ENCODE measurements at regions not wholly inside any gene's neighbourhood (a gene's known extent, or its start where the extent isn't known, plus 50 kb on each side); places are given as distances from the start of the nearest gene placed in this dataset.
A peak's percentile ranks its signal among the peaks of the same experiment; 100 is the strongest.
"Not testable (repeated sequence)": the region's sequence is repeated elsewhere in the genome, so short reads cannot be mapped to it uniquely, and the experiment has no call there.

- Histone ChIP-seq H3K4me2 (ENCODE audit: low read depth, low read length) (no peak overlapping the region), H3F3A (ENCODE audit: insufficient read depth, low read length) (no peaks in the 10 kb centered on the region), H3K36me3 (replicated peaks; ENCODE audit: insufficient read depth, low read length) (no peaks in the 10 kb centered on the region), H3K4me3 (ENCODE audit: low read length) (no peak overlapping the region), H3K9ac (ENCODE audit: low read length) (no peak overlapping the region), H3K27me3 (replicated peaks; ENCODE audit: insufficient read depth, low read length) (no peaks in the 10 kb centered on the region), H2AFZ (ENCODE audit: low read length) (no peak overlapping the region), H3K27ac (ENCODE audit: low read length) (no peak overlapping the region), H4K20me1 (ENCODE audit: insufficient read depth, low read length) (no peaks in the 10 kb centered on the region), H3K9me2 (replicated peaks; ENCODE audit: insufficient read depth, low read length) (no peaks in the 10 kb centered on the region), H3K79me2 (ENCODE audit: low read length) (no peaks in the 10 kb centered on the region), H3K4me1 (ENCODE audit: low read length) (no peaks in the 10 kb centered on the region), H3K9me3 (replicated peaks; ENCODE audit: insufficient read depth, low read length) (no peaks in the 10 kb centered on the region)
- DNase-seq, result no peak
- TF ChIP-seq, protein P1, sequence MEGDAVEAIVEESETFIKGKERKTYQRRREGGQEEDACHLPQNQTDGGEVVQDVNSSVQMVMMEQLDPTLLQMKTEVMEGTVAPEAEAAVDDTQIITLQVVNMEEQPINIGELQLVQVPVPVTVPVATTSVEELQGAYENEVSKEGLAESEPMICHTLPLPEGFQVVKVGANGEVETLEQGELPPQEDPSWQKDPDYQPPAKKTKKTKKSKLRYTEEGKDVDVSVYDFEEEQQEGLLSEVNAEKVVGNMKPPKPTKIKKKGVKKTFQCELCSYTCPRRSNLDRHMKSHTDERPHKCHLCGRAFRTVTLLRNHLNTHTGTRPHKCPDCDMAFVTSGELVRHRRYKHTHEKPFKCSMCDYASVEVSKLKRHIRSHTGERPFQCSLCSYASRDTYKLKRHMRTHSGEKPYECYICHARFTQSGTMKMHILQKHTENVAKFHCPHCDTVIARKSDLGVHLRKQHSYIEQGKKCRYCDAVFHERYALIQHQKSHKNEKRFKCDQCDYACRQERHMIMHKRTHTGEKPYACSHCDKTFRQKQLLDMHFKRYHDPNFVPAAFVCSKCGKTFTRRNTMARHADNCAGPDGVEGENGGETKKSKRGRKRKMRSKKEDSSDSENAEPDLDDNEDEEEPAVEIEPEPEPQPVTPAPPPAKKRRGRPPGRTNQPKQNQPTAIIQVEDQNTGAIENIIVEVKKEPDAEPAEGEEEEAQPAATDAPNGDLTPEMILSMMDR (IDR thresholded peaks at IDR 0.05; ENCODE audit: low read length), result no peak
- TF ChIP-seq EZH2 (optimal IDR thresholded peaks at IDR 0.05; ENCODE audit: low read depth, low read length), result no peak
Observed at GRCh38 chr6:67952121-67952520, 683.0 kb upstream of the ADGRB3 start.

- DNase-seq; H3K4me2 ChIP-seq (ENCODE audit: low read depth, low read length): not testable (repeated sequence)
Observed at GRCh38 chr6:67947762-67948161, 687.3 kb upstream of the ADGRB3 start.

DNA sequence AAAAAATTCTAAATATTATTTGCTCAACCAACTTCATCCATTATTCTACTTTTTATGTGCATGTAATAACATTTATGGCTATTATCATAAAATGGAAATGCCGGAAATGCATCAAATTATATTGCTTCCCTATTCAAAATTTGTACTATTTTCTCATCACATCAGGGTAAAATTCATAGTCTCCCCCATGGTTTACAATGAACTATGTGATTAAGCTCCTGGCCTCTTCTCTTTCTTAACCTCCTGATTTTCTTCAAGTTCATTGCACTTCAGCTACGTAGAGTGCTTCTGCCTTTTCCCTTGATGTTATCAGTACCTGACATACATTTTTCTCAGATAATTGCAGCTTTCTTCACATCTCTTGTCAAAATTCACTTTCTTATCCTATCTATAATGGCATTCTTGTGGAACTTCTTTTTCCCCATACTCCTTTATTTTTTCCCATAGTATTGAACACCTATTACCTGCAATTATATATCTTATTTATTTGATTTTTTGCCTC is 699.1 kb upstream of the ADGRB3 start:
- TF ChIP-seq, protein P1 (IDR thresholded peaks at IDR 0.05; ENCODE audit: low read length), result no peak
- TF ChIP-seq EZH2phosphoT487 (IDR thresholded peaks at IDR 0.05; ENCODE audit: low read length) (no peak), EZH2 (optimal IDR thresholded peaks at IDR 0.05; ENCODE audit: low read depth, low read length) (no peak)
- Histone ChIP-seq H3K4me2 (ENCODE audit: low read depth, low read length) (no peak overlapping the region), H2AFZ (ENCODE audit: low read length) (no peak overlapping the region), H3F3A (ENCODE audit: insufficient read depth, low read length) (no peaks in the 10 kb centered on the region), H3K4me1 (ENCODE audit: low read length) (no peaks in the 10 kb centered on the region), H3K79me2 (ENCODE audit: low read length) (no peaks in the 10 kb centered on the region), H3K9ac (ENCODE audit: low read length) (no peak overlapping the region), H3K36me3 (replicated peaks; ENCODE audit: insufficient read depth, low read length) (no peaks in the 10 kb centered on the region), H3K9me3 (replicated peaks; ENCODE audit: insufficient read depth, low read length) (no peaks in the 10 kb centered on the region), H4K20me1 (ENCODE audit: insufficient read depth, low read length) (no peaks in the 10 kb centered on the region), H3K27me3 (replicated peaks; ENCODE audit: insufficient read depth, low read length) (no peaks in the 10 kb centered on the region), H3K27ac (ENCODE audit: low read length) (no peak overlapping the region), H3K9me2 (replicated peaks; ENCODE audit: insufficient read depth, low read length) (no peaks in the 10 kb centered on the region), H3K4me3 (ENCODE audit: low read length) (no peak overlapping the region)
- DNase-seq, result no peak

More at GRCh38 chr6:67947762-67948161, 687.3 kb upstream of the ADGRB3 start:
- not testable (repeated sequence) for H3K4me1 ChIP-seq (ENCODE audit: low read length); H3K9ac ChIP-seq (ENCODE audit: low read length); H3K9me2 ChIP-seq (replicated peaks; ENCODE audit: insufficient read depth, low read length); H3K4me3 ChIP-seq (ENCODE audit: low read length); H3K9me3 ChIP-seq (replicated peaks; ENCODE audit: insufficient read depth, low read length); H3K27me3 ChIP-seq (replicated peaks; ENCODE audit: insufficient read depth, low read length); H3F3A ChIP-seq (ENCODE audit: insufficient read depth, low read length); H3K79me2 ChIP-seq (ENCODE audit: low read length); H4K20me1 ChIP-seq (ENCODE audit: insufficient read depth, low read length); H3K27ac ChIP-seq (ENCODE audit: low read length); H3K36me3 ChIP-seq (replicated peaks; ENCODE audit: insufficient read depth, low read length); H2AFZ ChIP-seq (ENCODE audit: low read length)

GRCh38 chr6:67933278-67933677 is 701.8 kb upstream of the ADGRB3 start:
- peak; percentile 13 for DNase-seq
- Histone ChIP-seq H3K79me2 (ENCODE audit: low read length) (no peaks in the 10 kb centered on the region), H2AFZ (ENCODE audit: low read length) (no peak overlapping the region), H3K4me2 (ENCODE audit: low read depth, low read length) (no peak overlapping the region), H3K27ac (ENCODE audit: low read length) (no peak overlapping the region), H3K9me3 (replicated peaks; ENCODE audit: insufficient read depth, low read length) (no peaks in the 10 kb centered on the region), H3K9ac (ENCODE audit: low read length) (no peak overlapping the region), H3K4me3 (ENCODE audit: low read length) (no peak overlapping the region), H4K20me1 (ENCODE audit: insufficient read depth, low read length) (no peaks in the 10 kb centered on the region), H3K4me1 (ENCODE audit: low read length) (no peaks in the 10 kb centered on the region), H3K9me2 (replicated peaks; ENCODE audit: insufficient read depth, low read length) (no peaks in the 10 kb centered on the region), H3F3A (ENCODE audit: insufficient read depth, low read length) (no peaks in the 10 kb centered on the region), H3K36me3 (replicated peaks; ENCODE audit: insufficient read depth, low read length) (no peaks in the 10 kb centered on the region), H3K27me3 (replicated peaks; ENCODE audit: insufficient read depth, low read length) (no peaks in the 10 kb centered on the region)
- TF ChIP-seq, protein P1 (IDR thresholded peaks at IDR 0.05; ENCODE audit: low read length), result peak; percentile 27
- TF ChIP-seq EZH2 (optimal IDR thresholded peaks at IDR 0.05; ENCODE audit: low read depth, low read length), result no peak
- TF ChIP-seq EZH2phosphoT487 (IDR thresholded peaks at IDR 0.05; ENCODE audit: low read length), result no peak

GRCh38 chr6:67922588-67922987 is 712.5 kb upstream of the ADGRB3 start:
- H3K9ac ChIP-seq (ENCODE audit: low read length); H3K79me2 ChIP-seq (ENCODE audit: low read length); DNase-seq; H3K4me1 ChIP-seq (ENCODE audit: low read length); H3K27ac ChIP-seq (ENCODE audit: low read length); H3K4me2 ChIP-seq (ENCODE audit: low read depth, low read length); H3F3A ChIP-seq (ENCODE audit: insufficient read depth, low read length); H2AFZ ChIP-seq (ENCODE audit: low read length); H3K27me3 ChIP-seq (replicated peaks; ENCODE audit: insufficient read depth, low read length); H3K36me3 ChIP-seq (replicated peaks; ENCODE audit: insufficient read depth, low read length); H3K4me3 ChIP-seq (ENCODE audit: low read length); H3K9me2 ChIP-seq (replicated peaks; ENCODE audit: insufficient read depth, low read length); H4K20me1 ChIP-seq (ENCODE audit: insufficient read depth, low read length); H3K9me3 ChIP-seq (replicated peaks; ENCODE audit: insufficient read depth, low read length): not testable (repeated sequence)

GRCh38 chr6:67920040-67920439 is 715.0 kb upstream of the ADGRB3 start:
- H3K9me3 ChIP-seq (replicated peaks; ENCODE audit: insufficient read depth, low read length); H3F3A ChIP-seq (ENCODE audit: insufficient read depth, low read length); H4K20me1 ChIP-seq (ENCODE audit: insufficient read depth, low read length); H3K9ac ChIP-seq (ENCODE audit: low read length); DNase-seq; H3K4me1 ChIP-seq (ENCODE audit: low read length); H3K9me2 ChIP-seq (replicated peaks; ENCODE audit: insufficient read depth, low read length); H3K36me3 ChIP-seq (replicated peaks; ENCODE audit: insufficient read depth, low read length); H3K27me3 ChIP-seq (replicated peaks; ENCODE audit: insufficient read depth, low read length); H3K4me2 ChIP-seq (ENCODE audit: low read depth, low read length); H3K79me2 ChIP-seq (ENCODE audit: low read length); H3K27ac ChIP-seq (ENCODE audit: low read length); H2AFZ ChIP-seq (ENCODE audit: low read length); H3K4me3 ChIP-seq (ENCODE audit: low read length): not testable (repeated sequence)
